LNCaP clone FGC (cell line): ENCODE measurements at regions not wholly inside any gene's neighbourhood (a gene's known extent, or its start where the extent isn't known, plus 50 kb on each side); places are given as distances from the start of the nearest gene placed in this dataset.
"Not testable (repeated sequence)": the region's sequence is repeated elsewhere in the genome, so short reads cannot be mapped to it uniquely, and the experiment has no call there.

Source experiments
- DNase-seq: peaks from one replicate; pipeline ENCODE4 v3.0.0-alpha.2; 2011; ENCODE audit warnings: low read depth
- H3K4me3 ChIP-seq: 2 replicates; pipeline ENCODE4 v1.5.1; 2011; ENCODE audit warnings: mild to moderate bottlenecking, low read depth, low read length, control low read depth
- CTCF ChIP-seq: IDR thresholded peaks from 2 replicates; pipeline ENCODE4 v1.5.1; 2012; ENCODE audit warnings: mild to moderate bottlenecking; ENCODE audit not compliant: control insufficient read depth, insufficient read depth; ENCODE audit errors: extremely low read depth

GRCh38 chr11:46183819-46184218, 62.6 kb upstream of the PHF21A start:
- no peak for DNase-seq

GRCh38 chr11:46181843-46182424, 60.7 kb upstream of the PHF21A start:
- TF ChIP-seq CTCF = no peak
- DNase-seq = no peak
- H3K4me3 ChIP-seq = no peak overlapping the region

More at GRCh38 chr11:46183819-46184218, 62.6 kb upstream of the PHF21A start:
- H3K4me3 ChIP-seq = no peak overlapping the region
- no peak for TF ChIP-seq CTCF

GRCh38 chr11:46181387-46181786, 60.1 kb upstream of the PHF21A start:
- no peak overlapping the region for H3K4me3 ChIP-seq
- TF ChIP-seq CTCF = no peak
- DNase-seq = no peak

- DNase-seq = no peak
- no peak for TF ChIP-seq CTCF
Measured at GRCh38 chr11:46180736-46181135, 59.5 kb upstream of the PHF21A start.

GRCh38 chr11:46178513-46178912, 57.3 kb upstream of the PHF21A start:
- DNase-seq = no peak
- TF ChIP-seq CTCF = no peak
- no peak overlapping the region for H3K4me3 ChIP-seq

More at GRCh38 chr11:46180736-46181135, 59.5 kb upstream of the PHF21A start:
- H3K4me3 ChIP-seq = no peak overlapping the region

GRCh38 chr11:46176421-46176820, 55.2 kb upstream of the PHF21A start:
- H3K4me3 ChIP-seq = no peak overlapping the region
- DNase-seq = peak; percentile 74
- no peak for TF ChIP-seq CTCF

- H3K4me3 ChIP-seq = no peak overlapping the region
- DNase-seq = no peak
- no peak for TF ChIP-seq CTCF
Measured at GRCh38 chr11:46175401-46176002, 54.2 kb upstream of the PHF21A start.

GRCh38 chr11:46171693-46172092, 50.4 kb upstream of the PHF21A start:
- DNase-seq, H3K4me3 ChIP-seq: not testable (repeated sequence)
